Right renal cortex interstitium (tissue), 3 donors: ENCODE measurements at regions not wholly inside any gene's neighbourhood (a gene's known extent, or its start where the extent isn't known, plus 50 kb on each side); places are given as distances from the start of the nearest gene placed in this dataset.
A peak's percentile ranks its signal among the peaks of the same experiment; 100 is the strongest.

Experiments used
- DNase-seq, 3 donors: peaks; one replicate each; pipeline ENCODE4 v3.0.0-alpha.2; 2013; ENCODE audit warnings: low read depth in 3 of 3, low spot score in 2 of 3

DNA sequence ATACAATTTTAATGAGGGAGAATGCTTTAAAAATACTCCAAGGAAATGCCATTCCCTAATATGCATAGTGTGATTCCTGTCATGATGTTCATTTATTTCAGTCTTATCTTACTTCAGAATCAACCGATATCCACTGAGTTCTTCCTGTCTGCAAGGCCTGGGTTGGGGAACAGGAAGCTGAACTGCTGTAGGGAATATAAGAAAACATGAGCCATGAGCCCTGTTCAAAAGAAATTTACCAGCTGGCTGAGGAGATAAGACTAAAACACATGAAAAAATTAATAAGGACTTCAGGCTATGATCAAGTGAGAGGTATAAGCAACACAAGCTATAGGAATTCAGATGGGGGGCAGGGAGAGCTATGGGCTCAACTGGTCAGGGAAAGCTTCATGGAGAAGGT lies 184.7 kb downstream of the PLPP4 start:
- DNase-seq = no peak

DNA sequence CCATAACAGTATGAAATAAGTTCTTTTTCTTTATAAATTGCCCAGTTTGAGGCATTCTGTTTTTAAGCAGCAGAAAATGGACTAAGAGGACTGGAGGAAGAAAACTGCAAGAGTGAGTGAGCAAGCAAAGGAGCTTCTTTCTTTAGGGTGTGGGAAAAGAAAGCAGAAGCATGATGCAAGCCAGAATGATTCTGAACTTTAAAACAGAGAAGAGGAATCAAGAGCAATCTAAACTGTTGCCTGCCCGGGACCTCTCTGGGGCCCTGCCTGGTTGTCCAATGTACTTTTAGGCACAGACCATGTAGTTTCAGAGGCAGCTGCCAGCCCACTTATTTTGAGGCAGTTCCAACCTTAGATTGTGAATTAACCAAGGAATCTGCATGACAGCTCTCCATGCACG lies 186.3 kb downstream of the PLPP4 start:
- no peak for DNase-seq

- DNase-seq = no peak
Observed at GRCh38 chr10:120644556-120645410, 187.8 kb downstream of the PLPP4 start.

GRCh38 chr10:120646159-120646732 lies 189.2 kb downstream of the PLPP4 start:
- no peak for DNase-seq

DNA sequence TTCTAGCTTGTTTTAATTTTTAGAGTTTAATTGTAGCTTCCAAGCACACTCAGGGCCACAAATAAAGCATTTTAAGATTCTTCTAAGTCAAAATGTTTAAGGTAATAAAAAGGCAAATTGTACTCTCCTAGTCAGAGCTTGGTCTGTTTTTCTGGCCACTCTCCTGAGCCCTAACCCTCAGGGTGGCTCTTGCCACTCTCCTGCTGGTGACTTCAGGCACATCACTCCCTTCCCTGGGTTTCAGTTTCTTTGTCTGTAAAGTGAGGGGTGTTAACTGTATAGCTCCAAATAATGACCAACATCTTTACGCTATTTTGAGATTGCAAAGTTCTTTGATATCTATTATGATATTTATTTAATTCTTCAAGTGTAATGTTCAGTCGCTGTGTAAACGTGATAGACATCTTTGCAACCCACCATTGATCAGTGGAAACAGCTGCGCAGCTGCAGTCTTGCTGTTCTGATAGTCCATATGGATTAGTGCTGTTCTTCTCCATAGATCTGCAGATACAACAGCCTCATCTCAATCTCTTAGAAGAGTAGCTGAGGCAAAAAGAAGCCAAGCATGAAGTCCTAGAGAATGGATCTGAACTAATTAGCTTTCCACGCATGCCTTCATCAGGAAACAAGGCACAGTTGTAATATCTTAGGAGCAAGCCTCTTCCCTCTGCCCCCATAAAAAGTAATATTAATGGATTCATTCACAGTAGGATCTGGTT lies 189.9 kb downstream of the PLPP4 start:
- no peak for DNase-seq

DNA sequence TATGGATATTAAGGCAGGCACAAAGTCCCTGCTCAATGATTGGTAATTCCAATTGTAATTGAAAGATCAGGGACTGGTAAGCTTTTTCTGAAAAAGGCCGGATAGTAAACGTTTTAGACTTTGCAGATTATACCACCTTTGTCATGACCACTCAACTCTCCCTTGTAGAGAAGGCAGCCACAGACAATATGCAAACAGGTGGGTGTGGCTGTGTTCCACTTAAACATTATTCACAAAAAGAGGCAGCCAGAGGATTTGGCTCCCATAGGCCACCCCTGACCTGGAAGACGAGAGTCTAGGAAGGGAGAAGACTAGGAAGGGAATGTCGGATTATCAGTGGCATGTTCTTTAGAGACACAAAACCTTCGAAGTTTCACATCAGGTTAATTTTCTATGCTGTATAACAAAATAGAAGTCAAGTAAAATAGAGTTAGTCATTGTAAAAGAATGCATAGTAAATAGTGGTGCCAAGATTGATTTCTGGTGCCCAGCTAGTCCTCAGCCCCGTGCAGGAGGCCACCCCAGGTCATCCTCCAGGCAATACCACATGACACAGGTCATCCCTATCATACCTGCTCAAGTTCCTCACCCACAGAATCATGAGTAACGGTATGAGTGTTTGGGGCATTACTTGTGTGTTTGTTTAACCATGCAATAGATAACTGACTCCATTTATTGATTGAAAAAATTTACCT lies 193.8 kb downstream of the PLPP4 start:
- DNase-seq = no peak

GRCh38 chr10:120656107-120656506 lies 195.1 kb upstream of the WDR11 start:
- no peak for DNase-seq

- no peak for DNase-seq
Observed at GRCh38 chr10:120657371-120657770, 193.8 kb upstream of the WDR11 start.

DNA sequence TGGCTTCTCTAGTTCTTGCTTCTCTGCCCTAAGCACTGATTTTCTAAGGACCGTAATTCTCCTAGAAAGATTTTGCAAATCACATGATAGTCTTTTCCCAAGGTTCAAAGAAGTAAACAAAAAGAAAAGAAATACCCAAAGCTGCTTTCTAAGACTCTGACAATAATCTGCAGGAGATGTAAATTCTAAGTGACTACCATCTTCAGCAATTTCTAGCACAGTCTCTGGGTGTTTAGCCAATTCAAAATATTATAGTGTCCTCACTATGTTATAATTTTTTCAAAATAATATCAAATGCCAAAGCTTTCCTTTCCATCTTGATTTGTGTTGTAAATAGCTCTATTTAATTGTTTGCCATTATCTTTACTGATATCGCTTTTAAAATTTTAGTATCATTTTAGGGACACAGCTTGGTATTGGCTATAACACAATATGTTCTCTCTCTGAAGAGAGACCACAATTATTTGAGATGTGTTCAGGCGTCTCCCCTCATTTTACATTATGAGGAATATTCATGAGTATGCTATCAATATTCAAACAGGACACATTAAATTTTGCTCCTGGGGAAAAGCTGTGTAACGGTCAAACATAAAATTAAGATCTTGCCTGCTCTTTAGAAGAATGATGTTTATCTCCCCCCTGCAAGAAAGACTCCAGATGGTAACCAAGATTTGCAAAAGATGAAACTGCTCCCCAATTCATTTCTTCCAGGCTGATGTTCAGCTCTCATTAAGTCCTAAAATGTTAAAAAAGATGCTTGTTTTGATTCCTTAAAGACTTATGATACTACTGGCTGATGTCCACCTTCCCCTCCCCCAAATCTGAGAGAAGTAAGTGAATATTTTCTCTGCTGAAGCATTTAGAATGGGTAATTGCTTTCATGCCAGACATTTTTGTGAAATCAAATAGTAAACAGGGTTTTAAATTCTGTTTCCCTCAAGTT lies 191.9 kb upstream of the WDR11 start:
- no peak for DNase-seq

- peak in 1 of 3 donors; percentile 8 for DNase-seq
Observed at GRCh38 chr10:120666308-120666707, 184.9 kb upstream of the WDR11 start.

- no peak for DNase-seq
Observed at GRCh38 chr10:120667276-120667675, 183.9 kb upstream of the WDR11 start.

DNA sequence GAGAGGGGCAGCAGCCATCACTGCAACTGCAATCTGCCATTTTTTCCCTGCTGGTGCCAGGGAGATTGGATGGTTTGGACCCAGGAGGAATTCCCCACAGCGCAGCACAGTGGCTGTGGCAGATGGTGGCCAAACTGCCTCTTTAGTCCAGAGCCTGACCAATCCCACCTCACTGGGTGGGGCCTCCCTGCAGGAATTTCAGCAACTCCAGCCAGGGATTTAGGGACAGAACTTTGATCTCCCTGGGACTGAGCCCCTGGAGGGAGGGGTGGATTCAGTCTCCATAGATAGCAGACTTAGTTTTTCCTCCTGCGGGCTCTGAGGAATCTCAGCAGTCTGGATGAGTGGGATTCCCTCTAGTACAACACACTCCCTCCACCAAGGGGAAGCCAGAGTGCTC lies 179.7 kb upstream of the WDR11 start:
- DNase-seq = no peak

DNA sequence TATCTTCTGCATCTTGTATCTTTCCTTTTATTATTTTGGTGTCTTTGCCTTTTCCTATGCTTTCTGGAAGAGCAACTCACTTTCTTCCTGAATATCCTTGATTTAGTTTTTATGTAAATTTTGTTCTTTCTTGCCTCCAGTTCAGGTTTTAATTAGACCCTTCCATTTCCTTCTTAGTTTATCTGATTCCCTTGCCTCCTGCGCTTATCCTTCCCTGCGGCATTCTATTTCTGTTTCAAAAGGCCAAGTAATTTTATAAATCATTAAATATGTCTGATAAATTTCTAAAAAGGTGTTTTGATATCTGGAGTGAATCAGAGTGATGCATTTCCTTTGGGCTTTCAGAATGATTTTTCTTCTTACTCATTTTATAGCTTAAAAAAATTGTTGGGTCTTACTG lies 167.7 kb upstream of the WDR11 start:
- DNase-seq = no peak

DNA sequence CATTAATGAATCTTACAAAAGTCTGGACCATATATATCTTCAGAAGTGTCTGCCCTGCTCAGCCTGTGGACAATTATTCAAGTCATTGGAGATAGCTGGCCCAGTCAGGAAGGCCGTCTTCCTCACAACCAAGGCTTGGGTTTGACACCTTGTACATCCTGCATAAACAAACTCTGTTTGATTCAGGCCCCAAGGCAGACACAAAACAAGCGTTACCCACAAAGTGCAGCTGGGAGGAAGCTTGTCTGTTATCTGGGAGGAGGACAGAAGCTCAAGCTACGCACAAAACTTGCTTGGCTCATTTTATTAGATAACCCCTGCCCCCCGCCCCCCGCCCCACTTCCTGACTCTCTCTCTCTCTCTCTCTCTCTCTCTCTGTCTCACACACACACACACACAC lies 166.9 kb upstream of the WDR11 start:
- no peak for DNase-seq

DNA sequence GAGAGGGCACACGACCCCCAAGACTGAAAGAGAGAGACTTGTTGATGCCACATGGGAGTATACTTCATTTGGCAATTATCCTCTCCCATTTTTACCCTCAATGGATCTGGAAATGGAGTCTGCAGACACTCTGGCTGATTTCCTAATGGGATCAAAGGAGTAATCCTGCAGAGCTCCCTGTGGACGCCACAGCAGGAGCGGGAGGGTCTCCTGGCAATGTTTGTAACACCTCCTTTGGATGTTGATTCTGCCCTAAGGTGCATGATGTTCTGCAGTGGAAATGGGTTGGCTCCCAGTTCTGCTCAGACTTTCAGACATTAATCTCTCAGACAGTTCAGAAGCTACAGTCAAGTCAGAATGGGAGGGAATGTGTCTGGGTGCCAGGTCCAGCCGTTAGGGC lies 166.0 kb upstream of the WDR11 start:
- no peak for DNase-seq

DNA sequence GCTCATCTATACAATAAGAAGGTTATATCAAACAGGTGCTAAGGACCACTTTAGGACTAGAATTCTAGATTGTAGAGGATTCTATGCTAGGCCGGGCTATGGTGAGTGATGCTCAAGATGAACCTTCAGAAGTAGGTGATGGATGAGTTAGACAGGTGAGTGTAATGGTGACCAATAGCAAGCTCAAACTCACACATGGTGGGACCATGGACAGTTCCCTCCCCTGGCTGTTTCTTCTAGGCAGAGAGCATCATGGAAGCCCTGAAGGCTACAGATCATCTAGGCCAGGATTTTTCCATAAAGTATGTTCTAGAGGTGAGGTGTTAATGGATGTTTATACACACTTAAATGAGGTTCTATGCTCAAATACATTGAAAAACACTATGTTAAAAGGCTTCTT lies 162.2 kb upstream of the WDR11 start:
- no peak for DNase-seq

DNA sequence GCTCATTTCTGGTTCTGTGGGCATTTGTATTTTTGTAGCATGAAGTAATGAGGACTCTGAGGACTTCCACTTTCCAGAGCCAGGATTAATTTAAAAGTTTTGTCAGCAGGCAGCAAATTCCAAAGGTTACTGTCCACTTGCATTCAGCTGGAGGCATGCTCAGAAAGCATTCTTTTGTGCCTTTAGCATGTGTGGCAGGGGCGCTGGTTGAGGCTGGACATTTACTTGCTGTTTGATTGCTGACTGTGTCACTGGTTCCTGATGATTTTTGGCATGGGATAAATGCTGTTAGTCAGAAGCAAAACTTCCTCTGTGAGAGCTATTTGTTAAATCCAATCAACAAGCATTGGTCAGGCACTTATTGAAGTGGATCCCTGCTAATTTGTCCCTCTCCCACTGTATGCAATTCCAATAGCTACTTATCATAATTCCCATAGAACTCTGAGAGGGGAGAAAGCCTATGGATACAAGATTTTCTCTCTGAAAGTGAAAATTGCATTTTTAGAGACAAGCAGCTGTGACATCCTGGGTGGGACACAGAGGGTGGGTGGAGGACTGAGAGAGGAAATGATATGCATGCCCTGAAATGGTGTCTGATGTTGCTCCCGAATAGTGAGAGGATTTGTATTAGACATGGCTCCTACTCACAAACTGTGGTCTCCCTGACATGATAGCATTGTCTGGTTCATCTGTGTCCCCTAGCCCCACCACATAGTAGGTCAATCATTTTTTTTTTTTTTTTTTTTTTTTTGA lies 161.2 kb upstream of the WDR11 start:
- no peak for DNase-seq

DNA sequence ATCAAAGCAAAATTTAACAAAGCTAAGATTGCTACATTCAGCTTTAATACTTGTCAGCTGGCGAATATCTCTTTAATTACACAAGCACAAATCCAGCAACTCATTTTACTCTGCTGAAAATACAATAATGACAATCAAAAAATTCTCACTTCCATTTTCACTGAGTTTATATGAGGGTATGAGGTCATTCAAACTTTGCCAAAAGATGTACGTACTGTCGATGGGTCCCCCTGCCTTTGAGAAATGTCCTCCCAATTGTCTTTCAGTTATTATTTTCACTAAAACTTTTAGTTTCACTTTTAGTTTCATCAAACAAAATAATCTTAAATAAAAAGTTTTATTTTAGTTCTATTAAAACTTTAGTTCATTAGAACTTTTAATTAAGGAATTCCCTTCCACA lies 159.5 kb upstream of the WDR11 start:
- no peak for DNase-seq

- no peak for DNase-seq
Observed at GRCh38 chr10:120700426-120700825, 150.7 kb upstream of the WDR11 start.
